Activated CD4-positive, alpha-beta T cell treated with anti-CD3 and anti-CD28 coated beads for 48 hours (primary cell): ENCODE measurements at regions not wholly inside any gene's neighbourhood (a gene's known extent, or its start where the extent isn't known, plus 50 kb on each side); places are given as distances from the start of the nearest gene placed in this dataset.

Source experiments
- DNase-seq: peaks from one replicate; pipeline ENCODE4 v3.0.0-alpha.2; 2020

- no peak for DNase-seq
These were observed 57.0 kb upstream of the CDCA7L start for GRCh38 chr7:22002726-22003125.

GRCh38 chr7:22001345-22002004, 55.8 kb upstream of the CDCA7L start:
- DNase-seq = peak; percentile 5

GRCh38 chr7:21999896-22000295, 54.2 kb upstream of the CDCA7L start:
- DNase-seq = no peak

GRCh38 chr7:21996641-21997040, 50.9 kb upstream of the CDCA7L start:
- DNase-seq = no peak
